Activated T-helper 17 cell treated with anti-CD3 and anti-CD28 coated beads, Interleukin-2, amount 50 U/mL, for 72 hours (primary cell): ENCODE measurements at regions not wholly inside any gene's neighbourhood (a gene's known extent, or its start where the extent isn't known, plus 50 kb on each side); places are given as distances from the start of the nearest gene placed in this dataset.

ENCODE experiments used
- ATAC-seq: fragments of 150-1000 bp; cut with Tn5 transposase; replicated peaks from 2 replicates; pipeline ENCODE4 v1.10.0; 2021; ENCODE audit warnings: mild to moderate bottlenecking, moderate library complexity
- H3K27ac Mint-ChIP-seq: one replicate; pipeline ENCODE4 v1.8.0; 2022; ENCODE audit warnings: mixed read lengths
- H3K27me3 Mint-ChIP-seq: one replicate; pipeline ENCODE4 v1.8.0; 2022; ENCODE audit warnings: mixed read lengths
- H3K36me3 Mint-ChIP-seq: one replicate; pipeline ENCODE4 v1.8.0; 2022; ENCODE audit warnings: low read depth, mild to moderate bottlenecking, mixed read lengths
- H3K4me1 Mint-ChIP-seq: one replicate; pipeline ENCODE4 v1.8.0; 2022; ENCODE audit warnings: mixed read lengths
- H3K4me3 Mint-ChIP-seq: one replicate; pipeline ENCODE4 v1.8.0; 2022; ENCODE audit warnings: mild to moderate bottlenecking, mixed read lengths
- H3K9me3 Mint-ChIP-seq: one replicate; pipeline ENCODE4 v1.8.0; 2022; ENCODE audit warnings: mixed read lengths

DNA sequence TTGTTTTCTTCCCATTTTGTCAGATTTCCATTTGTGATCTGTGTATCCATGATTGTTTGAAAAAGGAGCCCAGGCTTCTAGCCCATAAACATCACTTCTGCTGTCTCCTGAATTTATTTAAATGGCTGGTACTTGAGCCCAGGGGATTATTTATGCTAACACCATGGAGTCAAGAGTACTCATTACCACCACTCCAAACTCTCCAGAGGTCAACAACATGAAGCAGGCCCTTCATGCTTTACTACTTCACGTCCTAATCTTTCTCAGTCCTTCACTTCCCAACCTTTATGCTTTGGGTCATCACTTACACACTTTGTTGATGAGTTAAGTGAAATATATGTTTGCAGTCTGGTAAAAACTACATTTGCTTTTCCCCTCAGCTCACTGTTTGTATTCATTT, 247.8 kb downstream of the BMP2 start:
- peaks cover 12% of the 10 kb centered on the region for H3K9me3 Mint-ChIP-seq
- ATAC-seq, result no peak
- no peak overlapping the region for H3K27ac Mint-ChIP-seq
- H3K27me3 Mint-ChIP-seq, result no peaks in the 10 kb centered on the region
- no peaks in the 10 kb centered on the region for H3K36me3 Mint-ChIP-seq
- no peaks in the 10 kb centered on the region for H3K4me1 Mint-ChIP-seq
- H3K4me3 Mint-ChIP-seq, result no peak overlapping the region

DNA sequence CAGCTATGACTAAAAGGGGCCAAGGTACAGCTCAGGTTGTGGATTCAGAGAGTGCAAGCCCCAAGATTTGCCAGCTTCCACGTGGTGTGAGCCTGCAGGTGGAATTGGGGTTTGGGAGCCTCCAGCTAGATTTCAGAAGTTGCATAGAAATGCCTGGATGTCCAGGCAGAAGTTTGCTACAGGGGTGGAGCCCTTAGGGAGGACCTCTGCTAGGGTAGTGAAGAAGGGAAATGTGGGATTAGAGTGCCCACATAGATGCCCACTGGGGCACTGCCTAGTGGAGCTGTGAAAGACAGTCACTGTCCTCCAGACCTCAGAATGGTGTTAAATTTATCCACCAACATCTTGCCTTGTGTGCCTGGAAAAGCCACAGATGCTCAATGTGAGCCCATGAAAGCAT, 255.1 kb downstream of the BMP2 start:
- Mint-ChIP-seq H3K4me1 (no peaks in the 10 kb centered on the region), H3K27ac (no peak overlapping the region)

DNA sequence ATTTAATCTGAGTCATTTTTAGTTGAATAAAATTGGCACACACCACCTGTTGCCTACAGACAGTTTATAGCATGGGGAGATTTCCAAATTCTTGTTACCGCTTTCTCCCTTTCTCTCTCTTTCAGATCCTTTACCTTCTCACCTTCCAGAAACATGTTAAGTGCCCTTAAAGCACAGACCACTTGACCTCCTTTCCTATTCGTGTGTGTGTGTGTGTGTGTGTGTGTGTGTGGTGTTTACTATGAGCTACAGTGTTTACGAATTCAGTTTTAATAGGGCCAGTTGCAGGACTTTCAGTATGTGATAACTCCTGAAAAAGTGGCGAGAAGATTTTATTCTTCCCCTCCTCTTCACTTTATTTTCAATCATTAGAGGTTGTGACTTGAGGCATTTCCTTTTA, 258.1 kb downstream of the BMP2 start:
- H3K9me3 Mint-ChIP-seq, result peaks cover 17% of the 10 kb centered on the region
- no peaks in the 10 kb centered on the region for H3K4me1 Mint-ChIP-seq
- no peaks in the 10 kb centered on the region for H3K36me3 Mint-ChIP-seq
- H3K4me3 Mint-ChIP-seq, result no peak overlapping the region
- no peak overlapping the region for H3K27ac Mint-ChIP-seq
- H3K27me3 Mint-ChIP-seq, result no peaks in the 10 kb centered on the region
- no peak for ATAC-seq

More for the DNA sequence above, 255.1 kb downstream of the BMP2 start:
- no peak overlapping the region for H3K4me3 Mint-ChIP-seq
- H3K9me3 Mint-ChIP-seq, result peaks cover 17% of the 10 kb centered on the region
- H3K36me3 Mint-ChIP-seq, result no peaks in the 10 kb centered on the region
- ATAC-seq, result no peak
- no peaks in the 10 kb centered on the region for H3K27me3 Mint-ChIP-seq

DNA sequence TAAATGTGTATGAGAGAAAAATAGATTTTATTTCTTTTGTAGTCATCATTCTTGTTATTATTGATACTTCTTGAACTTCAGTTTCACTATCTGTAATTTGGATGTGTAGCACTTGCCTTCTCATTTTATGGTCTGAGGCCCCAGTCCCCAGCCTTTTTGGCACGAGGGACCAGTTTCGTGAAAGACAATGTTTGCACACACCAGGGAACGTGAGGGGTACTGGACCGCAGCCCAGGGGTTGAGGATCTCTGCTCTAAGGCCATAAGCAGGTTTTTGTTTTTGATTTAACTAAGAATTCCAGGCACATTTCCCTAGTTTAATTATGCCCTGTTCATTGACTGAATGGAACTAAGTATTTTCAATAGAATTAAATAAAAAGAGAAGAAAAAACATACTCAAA, 261.5 kb downstream of the BMP2 start:
- Mint-ChIP-seq H3K9me3 (peaks cover 17% of the 10 kb centered on the region), H3K4me3 (no peak overlapping the region), H3K4me1 (no peaks in the 10 kb centered on the region), H3K27ac (no peak overlapping the region), H3K36me3 (no peaks in the 10 kb centered on the region), H3K27me3 (no peaks in the 10 kb centered on the region)
- no peak for ATAC-seq

- H3K4me3 Mint-ChIP-seq, result no peak overlapping the region
- no peaks in the 10 kb centered on the region for H3K36me3 Mint-ChIP-seq
- no peak for ATAC-seq
- no peaks in the 10 kb centered on the region for H3K4me1 Mint-ChIP-seq
- peaks cover 20% of the 10 kb centered on the region for H3K9me3 Mint-ChIP-seq
- no peaks in the 10 kb centered on the region for H3K27me3 Mint-ChIP-seq
- H3K27ac Mint-ChIP-seq, result no peak overlapping the region
These were observed 263.7 kb downstream of the BMP2 start for GRCh38 chr20:7031222-7031621.

- H3K4me3 Mint-ChIP-seq, result no peak overlapping the region
- H3K27me3 Mint-ChIP-seq, result no peaks in the 10 kb centered on the region
- H3K36me3 Mint-ChIP-seq, result no peaks in the 10 kb centered on the region
- H3K27ac Mint-ChIP-seq, result no peak overlapping the region
- ATAC-seq, result no peak
- H3K9me3 Mint-ChIP-seq, result peaks cover 27% of the 10 kb centered on the region
- H3K4me1 Mint-ChIP-seq, result no peaks in the 10 kb centered on the region
These were observed 270.5 kb downstream of the BMP2 start for GRCh38 chr20:7038029-7038428.

- Mint-ChIP-seq H3K4me1 (no peaks in the 10 kb centered on the region), H3K27ac (no peak overlapping the region), H3K27me3 (no peaks in the 10 kb centered on the region), H3K4me3 (no peak overlapping the region), H3K36me3 (no peaks in the 10 kb centered on the region), H3K9me3 (peaks cover 16% of the 10 kb centered on the region)
- no peak for ATAC-seq
These were observed 290.1 kb downstream of the BMP2 start for GRCh38 chr20:7057611-7058010.

DNA sequence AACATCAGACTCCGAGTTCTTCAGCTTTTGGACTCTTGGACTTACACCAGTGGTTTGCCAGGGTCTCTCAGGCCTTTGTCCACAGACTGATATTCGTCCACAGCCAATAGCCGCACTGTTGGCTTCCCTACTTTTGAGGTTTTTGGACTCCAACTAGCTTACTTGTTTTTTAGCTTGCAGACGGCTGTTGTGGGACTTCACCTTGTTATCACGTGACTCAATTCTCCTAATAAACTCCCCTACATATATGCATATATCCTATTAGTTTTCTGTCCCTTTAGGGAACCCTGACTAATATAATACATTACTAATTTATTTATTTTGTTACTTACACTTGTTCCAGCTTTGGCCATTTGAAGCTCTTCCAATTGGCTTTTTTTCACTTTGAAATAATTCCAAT, 311.3 kb downstream of the BMP2 start:
- no peaks in the 10 kb centered on the region for H3K27me3 Mint-ChIP-seq
- no peaks in the 10 kb centered on the region for H3K36me3 Mint-ChIP-seq
- peaks cover 4% of the 10 kb centered on the region for H3K9me3 Mint-ChIP-seq
- no peaks in the 10 kb centered on the region for H3K4me1 Mint-ChIP-seq
- no peak overlapping the region for H3K27ac Mint-ChIP-seq
- H3K4me3 Mint-ChIP-seq, result no peak overlapping the region
- no peak for ATAC-seq

- no peak for ATAC-seq
- Mint-ChIP-seq H3K27ac (no peak overlapping the region), H3K36me3 (no peaks in the 10 kb centered on the region), H3K27me3 (no peaks in the 10 kb centered on the region), H3K4me1 (no peaks in the 10 kb centered on the region), H3K9me3 (peaks cover 4% of the 10 kb centered on the region), H3K4me3 (no peak overlapping the region)
These were observed 313.0 kb downstream of the BMP2 start for GRCh38 chr20:7080472-7080871.

DNA sequence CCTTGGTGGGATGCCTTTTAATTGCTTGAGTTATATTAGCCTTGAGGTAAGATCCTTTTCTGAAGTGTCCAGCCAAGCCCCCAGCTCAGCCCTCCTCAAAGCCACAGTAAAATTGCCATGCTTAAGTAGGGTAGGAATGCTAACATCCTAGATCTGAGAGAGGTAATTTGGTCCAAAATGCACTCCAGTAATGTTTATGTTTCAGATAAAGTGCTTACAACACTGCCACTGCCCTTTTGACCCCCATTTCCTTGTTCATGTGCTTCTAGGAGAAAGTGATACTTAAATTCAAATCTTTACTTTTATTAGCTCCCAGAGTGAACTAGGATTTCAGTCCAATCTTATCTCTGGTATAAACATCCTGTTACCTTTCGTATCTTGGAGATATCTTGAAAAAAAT, 318.0 kb downstream of the BMP2 start:
- no peaks in the 10 kb centered on the region for H3K36me3 Mint-ChIP-seq
- no peaks in the 10 kb centered on the region for H3K4me1 Mint-ChIP-seq
- no peak for ATAC-seq
- no peaks in the 10 kb centered on the region for H3K27me3 Mint-ChIP-seq
- H3K9me3 Mint-ChIP-seq, result peaks cover 4% of the 10 kb centered on the region
- no peak overlapping the region for H3K4me3 Mint-ChIP-seq
- no peak overlapping the region for H3K27ac Mint-ChIP-seq

- ATAC-seq, result no peak
- no peak overlapping the region for H3K4me3 Mint-ChIP-seq
- H3K9me3 Mint-ChIP-seq, result peaks cover 8% of the 10 kb centered on the region
- no peaks in the 10 kb centered on the region for H3K36me3 Mint-ChIP-seq
- H3K4me1 Mint-ChIP-seq, result no peaks in the 10 kb centered on the region
- H3K27ac Mint-ChIP-seq, result no peak overlapping the region
- no peaks in the 10 kb centered on the region for H3K27me3 Mint-ChIP-seq
These were observed 320.3 kb downstream of the BMP2 start for GRCh38 chr20:7087803-7088202.

- Mint-ChIP-seq H3K27me3 (no peaks in the 10 kb centered on the region), H3K27ac (no peak overlapping the region), H3K9me3 (peaks cover 14% of the 10 kb centered on the region), H3K4me3 (no peak overlapping the region), H3K4me1 (no peaks in the 10 kb centered on the region), H3K36me3 (no peaks in the 10 kb centered on the region)
- ATAC-seq, result no peak
These were observed 322.5 kb downstream of the BMP2 start for GRCh38 chr20:7090001-7090400.

GRCh38 chr20:7090811-7091210, 323.3 kb downstream of the BMP2 start:
- Mint-ChIP-seq H3K4me3 (no peak overlapping the region), H3K36me3 (no peaks in the 10 kb centered on the region), H3K27ac (no peak overlapping the region), H3K4me1 (no peaks in the 10 kb centered on the region), H3K9me3 (peaks cover 16% of the 10 kb centered on the region), H3K27me3 (no peaks in the 10 kb centered on the region)
- no peak for ATAC-seq

DNA sequence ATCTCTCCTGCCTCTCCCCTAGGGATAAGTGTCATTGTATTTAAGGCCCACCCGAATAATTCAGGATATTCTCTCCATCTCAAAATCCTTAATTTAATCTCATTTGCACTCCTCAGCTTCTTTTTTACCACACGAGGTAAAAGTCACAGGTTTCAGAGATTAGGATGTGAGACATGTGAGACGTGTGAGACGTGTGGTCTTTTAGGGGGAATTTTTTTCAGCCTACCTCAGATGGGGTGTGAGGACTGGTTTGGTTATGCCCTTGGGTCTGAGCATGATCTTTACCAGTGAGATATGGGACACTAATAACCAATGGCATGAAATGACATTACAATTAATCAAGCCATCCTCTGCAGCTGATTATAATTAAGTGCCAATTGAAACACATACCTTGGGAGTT, 324.2 kb downstream of the BMP2 start:
- Mint-ChIP-seq H3K27me3 (no peaks in the 10 kb centered on the region), H3K27ac (no peak overlapping the region), H3K36me3 (no peaks in the 10 kb centered on the region), H3K4me3 (no peak overlapping the region), H3K9me3 (peaks cover 16% of the 10 kb centered on the region), H3K4me1 (no peaks in the 10 kb centered on the region)
- ATAC-seq, result no peak

DNA sequence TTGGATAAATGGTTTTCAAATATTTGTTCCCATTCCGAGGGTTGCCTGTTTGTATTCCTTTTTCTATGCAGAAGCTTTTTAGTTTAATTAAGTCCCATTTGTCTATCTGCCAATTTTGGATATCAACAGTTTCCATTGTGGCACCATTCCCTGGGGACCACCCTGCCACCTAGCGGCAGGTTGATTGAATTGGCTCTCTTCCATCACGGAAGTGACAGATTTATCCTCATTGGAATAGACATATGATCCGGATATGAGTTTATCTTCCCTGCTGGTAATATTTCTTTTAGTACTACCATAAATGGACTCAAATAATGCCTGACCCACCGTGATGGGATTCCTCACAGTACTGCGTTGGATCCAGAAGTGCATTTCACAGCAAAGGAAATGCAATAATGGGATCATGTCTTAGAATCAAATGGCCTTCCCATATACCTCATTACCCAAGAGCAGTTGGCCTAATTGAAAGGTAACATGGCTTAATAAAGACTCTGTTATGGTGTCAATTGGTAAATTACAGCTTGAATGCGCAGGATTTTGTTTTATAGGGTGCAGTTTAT, 327.0 kb downstream of the BMP2 start:
- Mint-ChIP-seq H3K27me3 (no peaks in the 10 kb centered on the region), H3K4me3 (no peak overlapping the region), H3K4me1 (no peaks in the 10 kb centered on the region), H3K27ac (no peak overlapping the region), H3K36me3 (no peaks in the 10 kb centered on the region), H3K9me3 (peaks cover 17% of the 10 kb centered on the region)
- no peak for ATAC-seq

DNA sequence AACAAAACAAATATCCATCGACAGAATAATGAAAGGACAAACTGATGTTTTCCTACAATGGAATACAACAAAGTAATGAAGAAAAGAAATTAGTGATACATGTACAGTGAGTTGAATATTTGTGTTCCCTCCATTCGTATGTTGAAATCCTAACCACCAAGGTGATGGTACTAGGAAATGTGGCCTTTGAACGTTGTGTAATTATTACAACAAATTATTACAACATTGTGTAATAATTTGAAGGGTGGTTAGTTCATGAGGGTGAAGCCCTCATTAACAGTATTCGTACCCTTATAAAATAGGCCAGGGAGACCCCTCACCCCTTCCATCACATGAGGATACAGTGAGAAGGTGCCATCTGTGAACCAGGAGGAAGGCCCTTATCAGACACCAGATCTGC, 339.4 kb downstream of the BMP2 start:
- Mint-ChIP-seq H3K27ac (no peak overlapping the region), H3K27me3 (no peaks in the 10 kb centered on the region), H3K9me3 (peaks cover 21% of the 10 kb centered on the region), H3K36me3 (no peaks in the 10 kb centered on the region), H3K4me1 (no peaks in the 10 kb centered on the region), H3K4me3 (no peak overlapping the region)
- ATAC-seq, result no peak
